ENCODE measurements at regions not wholly inside any gene's neighbourhood (a gene's known extent, or its start where the extent isn't known, plus 50 kb on each side); places are given as distances from the start of the nearest gene placed in this dataset.

DNA sequence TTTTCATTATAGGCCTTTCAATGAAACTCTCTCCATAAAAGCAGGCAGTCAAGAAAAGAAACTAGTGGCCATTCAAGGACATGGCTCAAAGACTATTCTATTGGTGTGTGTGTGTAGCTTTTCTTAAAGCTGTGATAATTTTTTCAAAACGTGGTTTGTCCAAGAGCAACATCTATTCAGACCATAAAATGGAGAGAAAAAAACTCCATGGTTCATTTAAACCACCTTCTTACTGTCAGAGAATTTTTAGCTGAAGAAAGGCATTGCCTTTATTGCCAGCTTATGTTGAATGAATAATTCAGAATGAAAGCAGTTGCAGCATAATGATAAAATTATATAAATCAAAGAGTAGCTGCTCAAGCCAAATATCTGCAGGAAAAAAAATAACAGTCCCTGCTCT lies 325.5 kb downstream of the PCDH18 start:
- no peaks in the 10 kb centered on the region for H3K4me1 Mint-ChIP-seq (ENCODE audit: low read depth)
- no peaks in the 10 kb centered on the region for H3K9me3 Mint-ChIP-seq
- H3K36me3 Mint-ChIP-seq (ENCODE audit: low read depth), result no peaks in the 10 kb centered on the region
- H3K27ac Mint-ChIP-seq, result no peak overlapping the region
- no peak for DNase-seq (ENCODE audit: low spot score)
- no peak overlapping the region for H3K4me3 Mint-ChIP-seq
- intact Hi-C loops (cut with micrococcal nuclease), result no loop called here
- H3K27me3 Mint-ChIP-seq (ENCODE audit: insufficient read depth), result no peaks in the 10 kb centered on the region

GRCh38 chr4:137203601-137204000 lies 328.7 kb downstream of the PCDH18 start:
- no peak for DNase-seq (ENCODE audit: low spot score)
- Mint-ChIP-seq H3K27ac (no peak overlapping the region), H3K27me3 (ENCODE audit: insufficient read depth) (no peaks in the 10 kb centered on the region), H3K9me3 (no peaks in the 10 kb centered on the region), H3K36me3 (ENCODE audit: low read depth) (no peaks in the 10 kb centered on the region), H3K4me1 (ENCODE audit: low read depth) (no peaks in the 10 kb centered on the region), H3K4me3 (no peak overlapping the region)
- intact Hi-C loops (cut with micrococcal nuclease), result no loop called here

- DNase-seq (ENCODE audit: low spot score), result no peak
- Mint-ChIP-seq H3K9me3 (no peaks in the 10 kb centered on the region), H3K27me3 (ENCODE audit: insufficient read depth) (no peaks in the 10 kb centered on the region), H3K4me3 (no peak overlapping the region), H3K4me1 (ENCODE audit: low read depth) (no peaks in the 10 kb centered on the region), H3K36me3 (ENCODE audit: low read depth) (no peaks in the 10 kb centered on the region), H3K27ac (no peak overlapping the region)
- intact Hi-C loops (cut with micrococcal nuclease), result no loop called here
Measured at GRCh38 chr4:137200322-137200721, 332.0 kb downstream of the PCDH18 start.

DNA sequence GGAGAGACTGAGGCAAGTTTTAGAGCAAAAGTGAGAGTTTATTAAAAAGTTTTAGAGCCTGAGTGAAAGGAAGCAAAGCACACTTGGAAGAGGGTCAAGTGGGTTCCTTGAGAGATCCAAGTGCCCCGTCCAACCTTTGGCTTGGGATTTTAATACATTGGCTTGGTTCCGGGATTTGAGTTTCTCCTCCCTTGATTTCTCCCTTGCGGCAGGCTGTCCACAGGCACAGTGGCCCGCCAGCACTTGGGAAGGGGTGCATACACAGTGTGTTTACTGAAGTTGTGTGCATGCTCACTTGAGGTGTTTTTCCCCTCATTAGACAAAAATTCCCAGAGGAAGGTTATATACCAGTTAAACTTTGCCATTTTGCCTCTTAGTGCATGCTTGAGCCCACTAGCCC lies 333.5 kb downstream of the PCDH18 start:
- H3K27me3 Mint-ChIP-seq (ENCODE audit: insufficient read depth), result no peaks in the 10 kb centered on the region

GRCh38 chr4:137194670-137195069 lies 337.6 kb downstream of the PCDH18 start:
- Mint-ChIP-seq H3K27ac (no peak overlapping the region), H3K9me3 (no peaks in the 10 kb centered on the region), H3K4me3 (no peak overlapping the region), H3K36me3 (ENCODE audit: low read depth) (no peaks in the 10 kb centered on the region), H3K27me3 (ENCODE audit: insufficient read depth) (no peaks in the 10 kb centered on the region), H3K4me1 (ENCODE audit: low read depth) (no peaks in the 10 kb centered on the region)
- intact Hi-C loops (cut with micrococcal nuclease), result no loop called here
- no peak for DNase-seq (ENCODE audit: low spot score)

More for the DNA sequence above, 333.5 kb downstream of the PCDH18 start:
- H3K27ac Mint-ChIP-seq, result no peak overlapping the region
- DNase-seq (ENCODE audit: low spot score), result no peak
- H3K36me3 Mint-ChIP-seq (ENCODE audit: low read depth), result no peaks in the 10 kb centered on the region
- intact Hi-C loops (cut with micrococcal nuclease), result no loop called here
- no peaks in the 10 kb centered on the region for H3K4me1 Mint-ChIP-seq (ENCODE audit: low read depth)
- no peak overlapping the region for H3K4me3 Mint-ChIP-seq
- no peaks in the 10 kb centered on the region for H3K9me3 Mint-ChIP-seq

- Mint-ChIP-seq H3K9me3 (no peaks in the 10 kb centered on the region), H3K4me3 (no peak overlapping the region), H3K27me3 (ENCODE audit: insufficient read depth) (no peaks in the 10 kb centered on the region), H3K4me1 (ENCODE audit: low read depth) (no peaks in the 10 kb centered on the region), H3K27ac (no peak overlapping the region), H3K36me3 (ENCODE audit: low read depth) (no peaks in the 10 kb centered on the region)
- no peak for DNase-seq (ENCODE audit: low spot score)
- intact Hi-C loops (cut with micrococcal nuclease), result no loop called here
Measured at GRCh38 chr4:137193564-137193963, 338.7 kb downstream of the PCDH18 start.

DNA sequence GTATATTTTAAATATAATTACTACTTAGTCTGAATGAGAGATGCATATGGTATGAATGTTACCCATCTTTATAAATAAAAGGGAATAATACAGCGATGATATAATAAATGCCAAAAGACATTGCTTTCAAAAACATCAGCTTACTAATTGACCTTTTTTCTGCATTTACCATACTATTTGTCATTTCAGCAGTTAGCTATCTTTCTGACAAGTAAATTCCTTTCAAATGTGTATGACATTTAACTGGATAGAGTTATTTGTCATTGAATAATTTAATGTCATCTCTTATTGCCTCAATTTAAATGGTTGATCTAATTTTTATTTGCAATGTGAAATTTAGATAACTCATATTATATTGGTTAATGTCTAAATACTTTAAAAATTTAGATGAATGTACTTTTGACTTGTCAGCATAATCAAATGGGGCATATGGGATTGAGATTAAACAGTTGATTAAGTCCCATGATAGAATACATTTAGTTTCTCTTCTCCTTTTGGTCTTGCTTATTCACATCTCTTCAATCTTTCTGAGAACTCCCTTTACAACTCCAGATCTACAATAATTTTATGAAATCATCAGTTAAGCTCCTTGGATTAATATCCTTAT lies 350.9 kb downstream of the PCDH18 start:
- H3K27ac Mint-ChIP-seq, result no peak overlapping the region
- no peaks in the 10 kb centered on the region for H3K27me3 Mint-ChIP-seq (ENCODE audit: insufficient read depth)

DNA sequence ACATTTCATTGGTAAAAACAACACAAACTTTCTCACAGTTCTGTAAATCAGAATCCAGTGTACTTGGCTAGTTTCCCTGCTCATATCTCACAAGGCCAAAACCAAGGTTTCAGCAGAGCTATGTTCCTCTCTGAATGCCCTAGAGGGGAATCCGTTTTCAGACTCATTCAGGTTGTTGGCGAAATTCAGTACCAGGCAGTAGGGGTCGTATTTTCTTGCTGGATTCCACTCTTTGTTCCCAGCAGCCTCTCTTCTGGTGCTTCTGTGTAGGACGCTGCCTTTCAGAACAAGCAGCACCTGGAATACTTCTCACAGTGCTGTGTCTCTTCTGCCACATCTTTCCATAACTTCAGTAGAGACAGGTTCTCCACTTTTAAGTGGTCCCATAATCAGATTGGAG lies 351.9 kb downstream of the PCDH18 start:
- Mint-ChIP-seq H3K27ac (no peak overlapping the region), H3K36me3 (ENCODE audit: low read depth) (no peaks in the 10 kb centered on the region), H3K9me3 (no peaks in the 10 kb centered on the region), H3K4me1 (ENCODE audit: low read depth) (no peaks in the 10 kb centered on the region), H3K4me3 (no peak overlapping the region), H3K27me3 (ENCODE audit: insufficient read depth) (no peaks in the 10 kb centered on the region)
- intact Hi-C loops (cut with micrococcal nuclease), result no loop called here
- DNase-seq (ENCODE audit: low spot score), result no peak

More for the DNA sequence above, 350.9 kb downstream of the PCDH18 start:
- no peak overlapping the region for H3K4me3 Mint-ChIP-seq
- DNase-seq (ENCODE audit: low spot score), result no peak
- intact Hi-C loops (cut with micrococcal nuclease), result no loop called here
- H3K4me1 Mint-ChIP-seq (ENCODE audit: low read depth), result no peaks in the 10 kb centered on the region
- no peaks in the 10 kb centered on the region for H3K36me3 Mint-ChIP-seq (ENCODE audit: low read depth)
- no peaks in the 10 kb centered on the region for H3K9me3 Mint-ChIP-seq

DNA sequence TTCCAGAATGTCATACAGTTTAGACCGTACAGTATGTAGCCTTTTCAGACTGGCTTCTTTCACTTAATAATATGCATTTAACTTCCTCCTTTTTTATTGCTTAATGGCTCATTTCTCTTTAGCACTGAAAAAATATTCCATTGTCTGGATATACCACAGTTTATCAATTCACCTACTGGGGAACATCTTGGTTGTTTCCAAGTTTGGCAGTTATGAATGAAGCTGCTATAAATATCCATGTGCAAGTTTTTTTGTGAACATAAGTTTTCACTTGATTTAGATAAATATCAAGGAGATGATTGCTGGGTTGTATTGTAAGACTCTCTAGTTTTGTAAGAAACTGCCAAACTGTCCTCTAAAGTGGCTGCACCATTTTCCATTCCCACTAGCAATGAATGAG lies 375.5 kb downstream of the PCDH18 start:
- Mint-ChIP-seq H3K27ac (no peak overlapping the region), H3K4me3 (no peak overlapping the region), H3K9me3 (no peaks in the 10 kb centered on the region), H3K36me3 (ENCODE audit: low read depth) (no peaks in the 10 kb centered on the region), H3K4me1 (ENCODE audit: low read depth) (no peaks in the 10 kb centered on the region), H3K27me3 (ENCODE audit: insufficient read depth) (no peaks in the 10 kb centered on the region)
- DNase-seq (ENCODE audit: low spot score), result no peak
- intact Hi-C loops (cut with micrococcal nuclease), result no loop called here

- Mint-ChIP-seq H3K27me3 (ENCODE audit: insufficient read depth) (no peaks in the 10 kb centered on the region), H3K4me3 (no peak overlapping the region), H3K4me1 (ENCODE audit: low read depth) (no peaks in the 10 kb centered on the region), H3K27ac (no peak overlapping the region), H3K36me3 (ENCODE audit: low read depth) (no peaks in the 10 kb centered on the region), H3K9me3 (no peaks in the 10 kb centered on the region)
- intact Hi-C loops (cut with micrococcal nuclease), result no loop called here
- no peak for DNase-seq (ENCODE audit: low spot score)
Measured at GRCh38 chr4:137156054-137156453, 376.2 kb downstream of the PCDH18 start.

DNA sequence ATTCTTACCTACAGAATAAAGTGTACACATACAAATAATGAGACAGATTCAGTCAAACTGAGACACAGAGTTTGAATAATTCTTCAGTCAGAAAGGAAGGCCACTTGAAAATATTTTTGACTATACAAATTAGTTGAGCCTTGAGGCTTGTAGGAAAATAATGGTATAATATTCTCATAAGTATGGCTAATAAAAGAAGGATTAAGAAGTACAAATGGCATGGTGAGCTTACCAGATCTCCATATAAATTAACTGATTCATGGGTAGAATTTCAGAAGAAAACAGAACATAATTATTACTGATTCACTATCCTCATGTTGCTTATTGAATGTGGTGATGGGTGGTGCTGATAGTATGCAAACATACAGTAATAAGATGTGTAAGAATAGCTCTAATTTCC lies 401.1 kb downstream of the PCDH18 start:
- Mint-ChIP-seq H3K36me3 (ENCODE audit: low read depth) (no peaks in the 10 kb centered on the region), H3K4me3 (no peak overlapping the region), H3K9me3 (no peaks in the 10 kb centered on the region), H3K27ac (no peak overlapping the region), H3K27me3 (ENCODE audit: insufficient read depth) (no peaks in the 10 kb centered on the region), H3K4me1 (ENCODE audit: low read depth) (no peaks in the 10 kb centered on the region)
- no peak for DNase-seq (ENCODE audit: low spot score)
- intact Hi-C loops (cut with micrococcal nuclease), result no loop called here

DNA sequence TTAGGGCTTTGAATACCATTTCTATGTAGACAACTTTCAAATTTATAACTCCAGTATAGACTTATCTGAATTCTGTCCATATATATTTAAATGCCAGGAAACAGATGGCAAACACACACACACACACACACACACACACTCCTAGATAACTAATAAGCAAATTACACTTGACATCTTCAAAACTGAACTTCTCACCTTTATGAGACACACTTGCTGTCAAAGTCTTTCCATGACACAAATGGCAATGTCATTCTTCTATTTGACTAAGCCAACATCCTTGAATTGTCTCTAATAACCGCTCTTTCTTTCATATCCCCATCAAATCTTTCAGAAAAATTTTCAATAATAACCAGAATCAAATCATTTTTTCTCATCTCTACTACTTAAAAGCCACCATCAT lies 402.4 kb downstream of the PCDH18 start:
- H3K4me3 Mint-ChIP-seq, result no peak overlapping the region
- H3K9me3 Mint-ChIP-seq, result no peaks in the 10 kb centered on the region
- no peaks in the 10 kb centered on the region for H3K27me3 Mint-ChIP-seq (ENCODE audit: insufficient read depth)
- no peaks in the 10 kb centered on the region for H3K36me3 Mint-ChIP-seq (ENCODE audit: low read depth)
- intact Hi-C loops (cut with micrococcal nuclease), result loop anchor here (10.0 kb wide), 1 partner anchor 735 kb away; no protein-coding TSS in a partner anchor
- DNase-seq (ENCODE audit: low spot score), result no peak
- H3K27ac Mint-ChIP-seq, result no peak overlapping the region
- no peaks in the 10 kb centered on the region for H3K4me1 Mint-ChIP-seq (ENCODE audit: low read depth)

- Mint-ChIP-seq H3K4me1 (ENCODE audit: low read depth) (no peaks in the 10 kb centered on the region), H3K27ac (no peak overlapping the region), H3K36me3 (ENCODE audit: low read depth) (no peaks in the 10 kb centered on the region), H3K27me3 (ENCODE audit: insufficient read depth) (no peaks in the 10 kb centered on the region), H3K4me3 (no peak overlapping the region), H3K9me3 (no peaks in the 10 kb centered on the region)
- intact Hi-C loops (cut with micrococcal nuclease), result loop anchor here (10.0 kb wide), 1 partner anchor 735 kb away; no protein-coding TSS in a partner anchor
- DNase-seq (ENCODE audit: low spot score), result no peak
Measured at GRCh38 chr4:137129441-137129840, 402.9 kb downstream of the PCDH18 start.

DNA sequence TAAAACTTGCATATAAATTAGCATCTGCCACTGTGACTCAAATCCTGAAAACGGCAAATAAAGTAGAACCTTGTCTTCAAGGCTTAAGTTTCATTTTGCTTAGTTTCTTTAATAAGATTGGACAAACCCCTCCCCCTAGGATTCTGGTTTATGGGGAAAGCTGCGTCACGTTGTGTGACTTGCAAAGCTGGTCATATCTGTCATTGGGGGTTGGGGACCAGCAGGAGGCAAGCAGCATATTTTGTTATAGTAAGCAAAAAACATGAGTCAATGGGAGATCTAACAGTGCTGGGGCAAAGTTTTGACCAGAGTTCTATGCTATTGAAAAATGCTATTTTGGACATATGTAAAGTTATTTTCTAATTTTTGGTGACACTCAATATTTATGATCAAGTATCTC lies 407.3 kb downstream of the PCDH18 start:
- no peaks in the 10 kb centered on the region for H3K36me3 Mint-ChIP-seq (ENCODE audit: low read depth)
- DNase-seq (ENCODE audit: low spot score), result no peak
- no peak overlapping the region for H3K27ac Mint-ChIP-seq
- no peaks in the 10 kb centered on the region for H3K4me1 Mint-ChIP-seq (ENCODE audit: low read depth)
- intact Hi-C loops (cut with micrococcal nuclease), result loop anchor here (2.0 to 10.0 kb wide), 2 partner anchors 740 to 1556 kb away; no protein-coding TSS in a partner anchor
- no peaks in the 10 kb centered on the region for H3K27me3 Mint-ChIP-seq (ENCODE audit: insufficient read depth)
- no peak overlapping the region for H3K4me3 Mint-ChIP-seq
- H3K9me3 Mint-ChIP-seq, result no peaks in the 10 kb centered on the region

Data from activated T-helper 1 cell treated with anti-CD3 and anti-CD28 coated beads, Interleukin-12 subunit alpha, Interleukin-12 subunit beta, Interleukin-2, Interleukin-4 antibody, amounts not matched to agents 30 ng/mL and 10 ng/mL and 1 ng/mL, durations not matched to agents 14 hours and 24 hours and 36 hours (primary cell).